Transverse colon (tissue), 4 donors: ENCODE measurements at regions not wholly inside any gene's neighbourhood (a gene's known extent, or its start where the extent isn't known, plus 50 kb on each side); places are given as distances from the start of the nearest gene placed in this dataset.

Experiments used
- DNase-seq: peaks from one replicate; pipeline ENCODE4 v3.0.0-alpha.2; 2019
- H3K27ac ChIP-seq, 4 donors: fragments of 200-600 bp; sonication (generic); 2 replicates each; pipeline ENCODE4 v1.5.1; 2016 to 2018; ENCODE audit warnings: inconsistent platforms in 4 of 4
- H3K27me3 ChIP-seq: fragments of 200-600 bp; sonication (generic); 2 replicates; pipeline ENCODE4 v1.5.1; 2017; ENCODE audit warnings: inconsistent platforms
- H3K36me3 ChIP-seq, 4 donors: fragments of 200-600 bp; sonication (generic); 2 replicates each; pipeline ENCODE4 v1.5.1; 2017 to 2019; ENCODE audit warnings: inconsistent platforms in 4 of 4
- H3K4me1 ChIP-seq, 4 donors: fragments of 200-600 bp; sonication (generic); 2 replicates each; pipeline ENCODE4 v1.5.1; 2017 to 2020; ENCODE audit warnings: inconsistent platforms in 4 of 4
- H3K4me3 ChIP-seq, 4 donors: fragments of 200-600 bp; sonication (generic); 1 replicate in 1 of 4; 2 replicates in 3 of 4; pipeline versions ENCODE4 v1.5.1 to v1.6.1; 2017 to 2019; ENCODE audit warnings: inconsistent platforms in 4 of 4
- H3K9me3 ChIP-seq, 2 donors: fragments of 200-600 bp; sonication (generic); 2 replicates each; pipeline ENCODE4 v1.5.1; 2017 to 2019; ENCODE audit warnings: inconsistent platforms in 2 of 2
- CTCF ChIP-seq, 5 experiments: fragments of 200-600 bp in 3 of 5; fragments of 450-650 bp in 2 of 5; sonication (generic) in 3 of 5; IDR thresholded peaks; 1 replicate in 2 of 5; 2 replicates in 3 of 5; pipeline ENCODE4 v1.5.1; 2016 to 2017; ENCODE audit warnings: antibody characterized with exemption in 5 of 5, inconsistent platforms in 3 of 5, mild to moderate bottlenecking in 2 of 5, moderate library complexity in 1 of 5
- EP300 ChIP-seq: sonication (generic); formaldehyde crosslinking; IDR thresholded peaks from one replicate; pipeline ENCODE4 v1.6.1; 2017; ENCODE audit warnings: antibody characterized with exemption, low read depth
- POLR2A ChIP-seq: fragments of 450-650 bp; IDR thresholded peaks from one replicate; pipeline ENCODE4 v1.6.1; 2016; ENCODE audit warnings: antibody characterized with exemption, mild to moderate bottlenecking, moderate library complexity
- POLR2AphosphoS5 ChIP-seq, 3 donors: sonication (generic); formaldehyde crosslinking; IDR thresholded peaks; one replicate each; pipeline ENCODE4 v1.6.1; 2016; ENCODE audit warnings: antibody characterized with exemption in 3 of 3
- WGBS, 2 donors: methylation state at CpG; one replicate each; pipeline ENCODE4 v1.1.5; 2018; ENCODE audit warnings: low coverage in 1 of 2; 5-methylcytosine and 5-hydroxymethylcytosine counted together
- in situ Hi-C, 4 donors: fragments of 200-750 bp; cut with MboI; loops; one replicate each; pipeline versions ENCODE4 v1.15.0 to v1.15.1; 2017; ENCODE audit warnings: low sequenced_read_pairs in 3 of 4, low pct_ligation_motif_present in 1 of 4, low pct_unique_long_range_greater_than_20kb in 1 of 4
- intact Hi-C: fragments of 100-400 bp; cut with DNase I; formaldehyde crosslinking; loops from one replicate; pipeline ENCODE4 v1.15.1; 2023; ENCODE audit warnings: low total_unique reads

DNA sequence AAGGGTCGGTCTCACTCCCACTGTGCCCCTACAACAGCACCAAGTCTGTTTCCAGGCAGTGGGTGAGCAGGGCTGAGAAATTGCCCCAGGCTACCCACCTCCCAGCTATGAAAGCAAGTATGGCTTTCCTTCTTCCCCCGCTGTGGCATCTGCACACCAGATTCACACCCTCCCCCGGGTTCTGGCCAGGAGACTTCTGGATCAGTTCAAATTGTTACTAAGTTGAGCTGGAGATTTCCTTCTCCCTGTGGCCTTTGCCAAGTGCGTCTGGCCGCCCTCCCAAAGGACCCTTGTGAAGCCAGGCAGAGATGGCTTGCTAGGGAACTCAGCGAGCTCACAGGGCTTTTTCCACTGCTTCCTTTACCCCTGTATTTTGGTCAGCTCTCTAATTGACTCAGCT, 555.4 kb downstream of the SH2D4B start:
- no peak for DNase-seq
- Histone ChIP-seq H3K4me1 (no peaks in the 10 kb centered on the region), H3K36me3 (no peaks in the 10 kb centered on the region), H3K27me3 (no peaks in the 10 kb centered on the region), H3K27ac (no peak overlapping the region), H3K4me3 (no peak overlapping the region), H3K9me3 (no peaks in the 10 kb centered on the region)
- TF ChIP-seq EP300 (no peak), CTCF (IDR thresholded peaks at IDR 0.05) (no peak), POLR2A (no peak), POLR2AphosphoS5 (IDR thresholded peaks at IDR 0.05) (no peak)
- intact Hi-C loops (no loop called here), in situ Hi-C loops (no loop called here)
- 89% methylated on average over 6 of the region's 6 CpGs; no CpG with 5 or more reads in 1 of the 2 donors for WGBS, 2 donors

GRCh38 chr10:81095238-81095637, 557.5 kb downstream of the SH2D4B start:
- no peak for DNase-seq
- Histone ChIP-seq H3K27ac (no peak overlapping the region), H3K9me3 (no peaks in the 10 kb centered on the region), H3K4me3 (no peak overlapping the region), H3K27me3 (no peaks in the 10 kb centered on the region), H3K4me1 (no peaks in the 10 kb centered on the region), H3K36me3 (no peaks in the 10 kb centered on the region)
- WGBS, 2 donors = 86 to 88% methylated on average over 2 of the region's 2 CpGs
- intact Hi-C loops (no loop called here), in situ Hi-C loops (no loop called here)
- TF ChIP-seq POLR2A (no peak), CTCF (IDR thresholded peaks at IDR 0.05) (no peak), EP300 (no peak), POLR2AphosphoS5 (IDR thresholded peaks at IDR 0.05) (no peak)

DNA sequence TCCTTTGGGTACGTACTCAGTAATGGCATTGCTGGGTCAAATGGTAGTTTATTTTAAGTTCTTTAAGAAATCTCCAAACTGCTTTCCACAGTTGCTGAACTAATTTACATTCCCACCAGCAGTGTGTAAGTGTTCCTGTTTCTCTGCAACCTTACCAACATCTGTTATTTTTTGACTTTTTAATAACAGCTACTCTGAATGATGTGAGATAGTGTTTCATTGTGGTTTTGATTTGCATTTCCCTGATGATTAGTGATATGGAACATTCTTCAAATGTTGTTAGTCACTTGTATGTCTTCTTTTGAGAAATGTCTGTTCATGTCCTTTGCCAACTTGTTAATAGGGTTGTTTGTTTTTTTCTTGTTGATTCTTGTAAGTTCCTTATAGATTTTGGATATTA, 558.9 kb downstream of the SH2D4B start:
- Histone ChIP-seq H3K9me3 (no peaks in the 10 kb centered on the region), H3K4me1 (peaks cover 0 to 9% (median 2%) of the 10 kb centered on the region in 4 donors), H3K4me3 (no peak overlapping the region), H3K27me3 (no peaks in the 10 kb centered on the region), H3K36me3 (no peaks in the 10 kb centered on the region), H3K27ac (no peak overlapping the region)
- TF ChIP-seq POLR2AphosphoS5 (IDR thresholded peaks at IDR 0.05) (no peak), POLR2A (no peak), CTCF (IDR thresholded peaks at IDR 0.05) (no peak), EP300 (no peak)
- intact Hi-C loops = no loop called here
- no peak for DNase-seq
- 67 to 83% methylated on average over 1 of the region's 1 CpG for whole genome bisulfite sequencing, 2 donors
- in situ Hi-C loops = no loop called here

GRCh38 chr10:81101062-81101461, 563.4 kb downstream of the SH2D4B start:
- no peak for DNase-seq
- in situ Hi-C loops = no loop called here
- no peak for TF ChIP-seq POLR2AphosphoS5 (IDR thresholded peaks at IDR 0.05)
- TF ChIP-seq CTCF (IDR thresholded peaks at IDR 0.05) = no peak
- TF ChIP-seq EP300 = no peak
- no peak for TF ChIP-seq POLR2A

More at GRCh38 chr10:81101062-81101461, 563.4 kb downstream of the SH2D4B start:
- Histone ChIP-seq H3K27me3 (no peaks in the 10 kb centered on the region), H3K4me1 (peaks cover 0 to 9% (median 2%) of the 10 kb centered on the region in 4 donors), H3K36me3 (no peaks in the 10 kb centered on the region), H3K9me3 (no peaks in the 10 kb centered on the region), H3K27ac (no peak overlapping the region), H3K4me3 (no peak overlapping the region)
- intact Hi-C loops = no loop called here
